ENCODE measurements at regions not wholly inside any gene's neighbourhood (a gene's known extent, or its start where the extent isn't known, plus 50 kb on each side); places are given as distances from the start of the nearest gene placed in this dataset.

DNA sequence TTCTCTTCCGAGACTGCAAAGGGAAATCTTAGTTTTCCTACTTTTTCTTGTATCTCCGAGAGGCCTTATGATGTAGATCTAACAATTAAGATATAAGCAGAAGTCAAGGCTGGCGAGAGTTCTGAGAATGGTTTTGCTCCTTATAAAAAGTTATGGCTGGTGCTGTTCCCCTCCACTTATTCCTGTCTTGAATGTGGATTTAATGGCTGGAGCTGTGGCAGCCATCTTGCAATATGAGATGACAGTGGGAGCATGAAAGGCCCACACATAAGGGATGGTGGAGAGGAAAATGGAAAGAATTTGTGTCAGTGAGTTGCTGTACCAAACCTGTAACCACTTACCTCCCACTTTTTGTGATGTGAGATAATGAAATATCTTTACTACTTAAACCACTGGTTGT is 124.6 kb upstream of the SLC22A23 start:
- WGBS, 2 donors = 79 to 94% methylated on average over 3 of the region's 3 CpGs
- no peaks in the 10 kb centered on the region for H3K36me3 ChIP-seq (replicated peaks in 1 of 2; ENCODE audit: insufficient read depth in 1 of 2, low read depth in 2 of 2)
- H3K27me3 ChIP-seq = no peaks in the 10 kb centered on the region
- no peak overlapping the region for H3K4me3 ChIP-seq
- H3K9me3 ChIP-seq = no peaks in the 10 kb centered on the region
- DNase-seq (no peak), ATAC-seq (no peak)
- no peaks in the 10 kb centered on the region for H3K4me1 ChIP-seq
- TF ChIP-seq POLR2A (IDR thresholded peaks at IDR 0.05) = no peak
- TF ChIP-seq, protein P1, sequence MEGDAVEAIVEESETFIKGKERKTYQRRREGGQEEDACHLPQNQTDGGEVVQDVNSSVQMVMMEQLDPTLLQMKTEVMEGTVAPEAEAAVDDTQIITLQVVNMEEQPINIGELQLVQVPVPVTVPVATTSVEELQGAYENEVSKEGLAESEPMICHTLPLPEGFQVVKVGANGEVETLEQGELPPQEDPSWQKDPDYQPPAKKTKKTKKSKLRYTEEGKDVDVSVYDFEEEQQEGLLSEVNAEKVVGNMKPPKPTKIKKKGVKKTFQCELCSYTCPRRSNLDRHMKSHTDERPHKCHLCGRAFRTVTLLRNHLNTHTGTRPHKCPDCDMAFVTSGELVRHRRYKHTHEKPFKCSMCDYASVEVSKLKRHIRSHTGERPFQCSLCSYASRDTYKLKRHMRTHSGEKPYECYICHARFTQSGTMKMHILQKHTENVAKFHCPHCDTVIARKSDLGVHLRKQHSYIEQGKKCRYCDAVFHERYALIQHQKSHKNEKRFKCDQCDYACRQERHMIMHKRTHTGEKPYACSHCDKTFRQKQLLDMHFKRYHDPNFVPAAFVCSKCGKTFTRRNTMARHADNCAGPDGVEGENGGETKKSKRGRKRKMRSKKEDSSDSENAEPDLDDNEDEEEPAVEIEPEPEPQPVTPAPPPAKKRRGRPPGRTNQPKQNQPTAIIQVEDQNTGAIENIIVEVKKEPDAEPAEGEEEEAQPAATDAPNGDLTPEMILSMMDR (IDR thresholded peaks at IDR 0.05) = no peak
- intact Hi-C loops (cut with DNase I) = no loop called here
- H3K27ac ChIP-seq = no peak overlapping the region

GRCh38 chr6:3579652-3580175 is 122.9 kb upstream of the SLC22A23 start:
- WGBS, 2 donors = 71 to 78% methylated on average over 13 of the region's 13 CpGs
- intact Hi-C loops (cut with DNase I) = no loop called here
- no peak for DNase-seq
- no peak for TF ChIP-seq POLR2A (IDR thresholded peaks at IDR 0.05)
- TF ChIP-seq, protein P1 (IDR thresholded peaks at IDR 0.05) = no peak
- no peak overlapping the region for H3K27ac ChIP-seq
- H3K4me3 ChIP-seq = no peak overlapping the region
- H3K36me3 ChIP-seq (replicated peaks in 1 of 2; ENCODE audit: insufficient read depth in 1 of 2, low read depth in 2 of 2) = no peaks in the 10 kb centered on the region
- H3K4me1 ChIP-seq = no peaks in the 10 kb centered on the region
- no peak for ATAC-seq
- no peaks in the 10 kb centered on the region for H3K9me3 ChIP-seq
- no peaks in the 10 kb centered on the region for H3K27me3 ChIP-seq

- no peak for TF ChIP-seq POLR2A (IDR thresholded peaks at IDR 0.05)
- TF ChIP-seq, protein P1 (IDR thresholded peaks at IDR 0.05) = no peak
- no peaks in the 10 kb centered on the region for H3K4me1 ChIP-seq
- 83 to 90% methylated on average over 3 to 4 of the region's 4 CpGs for WGBS, 2 donors
- no peaks in the 10 kb centered on the region for H3K36me3 ChIP-seq (replicated peaks in 1 of 2; ENCODE audit: insufficient read depth in 1 of 2, low read depth in 2 of 2)
- intact Hi-C loops (cut with DNase I) = no loop called here
- H3K27me3 ChIP-seq = no peaks in the 10 kb centered on the region
- H3K9me3 ChIP-seq = no peaks in the 10 kb centered on the region
- ATAC-seq (no peak), DNase-seq (no peak)
- no peak overlapping the region for H3K4me3 ChIP-seq
- no peak overlapping the region for H3K27ac ChIP-seq
Observed at GRCh38 chr6:3578981-3579380, 122.1 kb upstream of the SLC22A23 start.

DNA sequence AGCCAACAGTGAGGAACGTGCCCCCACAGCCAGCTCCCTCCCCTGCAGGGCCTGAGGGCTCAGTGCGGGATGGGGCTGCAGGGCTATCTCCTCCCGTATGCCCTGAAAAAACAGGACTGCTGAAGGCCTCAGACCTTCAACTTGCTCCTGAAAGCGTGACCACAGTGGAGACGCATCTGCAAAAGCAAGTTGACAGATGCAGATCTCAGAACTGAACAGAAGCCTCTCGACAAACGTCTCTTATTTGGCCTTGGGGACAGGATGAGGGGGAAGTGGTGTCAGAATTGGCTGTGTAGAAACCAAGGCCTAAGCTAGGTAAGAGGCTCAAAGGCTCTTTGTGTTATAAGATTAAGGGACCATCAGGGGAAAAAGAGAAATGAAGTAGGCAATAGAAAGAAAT is 120.7 kb upstream of the SLC22A23 start:
- 77 to 84% methylated on average over 6 to 7 of the region's 7 CpGs for WGBS, 2 donors
- no peak overlapping the region for H3K27ac ChIP-seq
- TF ChIP-seq POLR2A (IDR thresholded peaks at IDR 0.05) = no peak
- TF ChIP-seq, protein P1 (IDR thresholded peaks at IDR 0.05) = no peak
- no peaks in the 10 kb centered on the region for H3K4me1 ChIP-seq
- no peak for ATAC-seq
- intact Hi-C loops (cut with DNase I) = no loop called here
- no peak for DNase-seq
- H3K36me3 ChIP-seq (replicated peaks in 1 of 2; ENCODE audit: insufficient read depth in 1 of 2, low read depth in 2 of 2) = no peaks in the 10 kb centered on the region
- H3K4me3 ChIP-seq = no peak overlapping the region
- no peaks in the 10 kb centered on the region for H3K27me3 ChIP-seq
- H3K9me3 ChIP-seq = no peaks in the 10 kb centered on the region

DNA sequence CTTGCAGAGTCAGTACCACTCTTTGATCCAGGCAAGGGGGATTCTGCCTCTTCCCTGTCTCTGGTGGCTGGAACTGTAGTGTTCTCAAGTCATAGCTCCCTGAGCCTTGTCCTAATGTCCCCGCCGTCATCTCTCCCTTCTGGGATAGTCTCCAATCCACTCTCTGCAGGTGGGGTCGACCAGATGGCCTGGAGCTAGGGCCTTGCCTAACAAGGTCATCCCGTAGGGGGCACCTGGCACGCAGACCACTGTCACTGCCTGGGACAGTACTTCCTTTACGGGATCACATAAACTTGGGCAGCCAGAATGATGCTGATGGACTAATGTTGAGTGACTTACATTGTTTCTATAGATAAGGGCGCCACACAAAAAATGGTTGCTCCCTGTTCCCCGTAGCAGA is 118.9 kb upstream of the SLC22A23 start:
- ATAC-seq = no peak
- intact Hi-C loops (cut with DNase I) = no loop called here

More for the DNA sequence above, 118.9 kb upstream of the SLC22A23 start:
- Histone ChIP-seq H3K27ac (no peak overlapping the region), H3K9me3 (no peaks in the 10 kb centered on the region), H3K36me3 (replicated peaks in 1 of 2; ENCODE audit: insufficient read depth in 1 of 2, low read depth in 2 of 2) (no peaks in the 10 kb centered on the region), H3K4me1 (no peaks in the 10 kb centered on the region), H3K27me3 (no peaks in the 10 kb centered on the region), H3K4me3 (no peak overlapping the region)
- DNase-seq = no peak
- TF ChIP-seq, protein P1 (IDR thresholded peaks at IDR 0.05) = no peak
- no peak for TF ChIP-seq POLR2A (IDR thresholded peaks at IDR 0.05)
- 55 to 67% methylated on average over 8 of the region's 8 CpGs for WGBS, 2 donors
